Left kidney (tissue), 1 donor: ENCODE measurements at regions not wholly inside any gene's neighbourhood (a gene's known extent, or its start where the extent isn't known, plus 50 kb on each side); places are given as distances from the start of the nearest gene placed in this dataset.

ENCODE experiments used
- DNase-seq: peaks from one replicate; pipeline ENCODE4 v3.0.0-alpha.2; 2013

- DNase-seq = no peak
These were observed 285.2 kb upstream of the ELAC2 start for GRCh38 chr17:13302983-13303382.

GRCh38 chr17:13302419-13302818 lies 284.6 kb upstream of the ELAC2 start:
- no peak for DNase-seq

GRCh38 chr17:13297183-13297582 lies 279.4 kb upstream of the ELAC2 start:
- no peak for DNase-seq

- no peak for DNase-seq
These were observed 275.6 kb upstream of the ELAC2 start for GRCh38 chr17:13293421-13293820.

GRCh38 chr17:13292291-13292690 lies 274.5 kb upstream of the ELAC2 start:
- DNase-seq = no peak

- DNase-seq = no peak
These were observed 270.4 kb upstream of the ELAC2 start for GRCh38 chr17:13288248-13288647.

- DNase-seq = no peak
These were observed 269.4 kb upstream of the ELAC2 start for GRCh38 chr17:13287226-13287625.

- no peak for DNase-seq
These were observed 265.8 kb upstream of the ELAC2 start for GRCh38 chr17:13283606-13284005.

GRCh38 chr17:13281626-13282025 lies 263.8 kb upstream of the ELAC2 start:
- DNase-seq = no peak

- no peak for DNase-seq
These were observed 256.0 kb upstream of the ELAC2 start for GRCh38 chr17:13273806-13274205.

- no peak for DNase-seq
These were observed 254.5 kb upstream of the ELAC2 start for GRCh38 chr17:13272296-13272695.

GRCh38 chr17:13268791-13269595 lies 251.2 kb upstream of the ELAC2 start:
- no peak for DNase-seq

GRCh38 chr17:13266606-13267005 lies 248.8 kb upstream of the ELAC2 start:
- DNase-seq = no peak

- DNase-seq = no peak
These were observed 247.5 kb upstream of the ELAC2 start for GRCh38 chr17:13265311-13265710.

- DNase-seq = no peak
These were observed 245.9 kb upstream of the ELAC2 start for GRCh38 chr17:13263746-13264145.

- DNase-seq = no peak
These were observed 238.7 kb upstream of the ELAC2 start for GRCh38 chr17:13256545-13256944.

GRCh38 chr17:13253733-13254410 lies 236.0 kb upstream of the ELAC2 start:
- no peak for DNase-seq

- DNase-seq = no peak
These were observed 226.7 kb upstream of the ELAC2 start for GRCh38 chr17:13244513-13244912.

GRCh38 chr17:13243585-13243984 lies 225.8 kb upstream of the ELAC2 start:
- DNase-seq = no peak

GRCh38 chr17:13240851-13241250 lies 223.0 kb upstream of the ELAC2 start:
- no peak for DNase-seq

GRCh38 chr17:13230350-13231264 lies 212.8 kb upstream of the ELAC2 start:
- DNase-seq = no peak

- no peak for DNase-seq
These were observed 210.4 kb upstream of the ELAC2 start for GRCh38 chr17:13228225-13228624.

- no peak for DNase-seq
These were observed 205.1 kb upstream of the ELAC2 start for GRCh38 chr17:13222975-13223374.
